Heart left ventricle (tissue), 16 donors: ENCODE measurements at regions not wholly inside any gene's neighbourhood (a gene's known extent, or its start where the extent isn't known, plus 50 kb on each side); places are given as distances from the start of the nearest gene placed in this dataset.

Experiments used
- ATAC-seq, 4 donors: fragments of 200-7000 bp; cut with Tn5 transposase; one replicate each; pipeline ENCODE4 v1.9.1; 2020 to 2022; ENCODE audit warnings: moderate library complexity in 4 of 4, mild to moderate bottlenecking in 3 of 4, moderate number of reproducible peaks in 1 of 4
- DNase-seq, 5 donors: peaks; one replicate each; pipeline ENCODE4 v3.0.0-alpha.2; 2020
- H3K27ac ChIP-seq, 12 donors: fragments of 200-600 bp; sonication (generic) in 4 of 12; one replicate each; pipeline versions ENCODE4 v1.5.0 to v1.8.0; 2016 to 2022; ENCODE audit warnings: mild to moderate bottlenecking in 2 of 12
- H3K27me3 ChIP-seq, 9 donors: fragments of 200-600 bp; sonication (generic) in 2 of 9; one replicate each; pipeline versions ENCODE4 v1.5.1 to v1.8.0; 2016 to 2022; ENCODE audit warnings: mild to moderate bottlenecking in 3 of 9
- H3K36me3 ChIP-seq, 9 donors: fragments of 200-600 bp; sonication (generic) in 2 of 9; one replicate each; pipeline versions ENCODE4 v1.5.0 to v1.8.0; 2018 to 2022; ENCODE audit warnings: mild to moderate bottlenecking in 2 of 9
- H3K4me1 ChIP-seq, 12 donors: fragments of 200-600 bp; sonication (generic) in 4 of 12; one replicate each; pipeline versions ENCODE4 v1.5.0 to v1.8.0; 2016 to 2022; ENCODE audit warnings: mild to moderate bottlenecking in 3 of 12
- H3K4me3 ChIP-seq, 12 donors: fragments of 200-600 bp; sonication (generic) in 4 of 12; one replicate each; pipeline versions ENCODE4 v1.5.0 to v1.8.0; 2017 to 2022; ENCODE audit warnings: mild to moderate bottlenecking in 9 of 12, moderate library complexity in 4 of 12
- H3K9me3 ChIP-seq, 12 donors: fragments of 200-600 bp; sonication (generic) in 4 of 12; one replicate each; pipeline versions ENCODE4 v1.5.0 to v1.8.0; 2016 to 2022; ENCODE audit warnings: mild to moderate bottlenecking in 1 of 12
- POLR2A ChIP-seq, 2 donors: fragments of 450-650 bp; IDR thresholded peaks; one replicate each; pipeline ENCODE4 v1.6.1; 2017; ENCODE audit warnings: antibody characterized with exemption in 2 of 2, mild to moderate bottlenecking in 2 of 2, moderate library complexity in 2 of 2
- WGBS, 4 donors: extraction: QIAGEN DNeasy Blood & Tissue Kit in 2 of 4; methylation state at CpG; one replicate each; pipeline versions ENCODE4 v1.1.5 to v1.1.7; 2013 to 2018; 5-methylcytosine and 5-hydroxymethylcytosine counted together
- intact Hi-C, 10 donors: fragments of 100-400 bp; cut with DNase I; formaldehyde crosslinking; loops; one replicate each; pipeline versions ENCODE4 v1.11.1 to v1.14.2; 2022
- TF ChIP-seq, protein P1 (sequence below), 12 donors: fragments of 200-600 bp; sonication (generic) in 4 of 12; IDR thresholded peaks; one replicate each; pipeline versions ENCODE4 v1.5.0 to v1.8.0; 2018 to 2022; ENCODE audit warnings: antibody characterized with exemption in 12 of 12, mild to moderate bottlenecking in 5 of 12
- donor health status: ischemic (EF 13 %, LVEDD 7.1; RV severe dilation, severe dysfunction).
- donor health status: healthy with polysubstance abuse.
- donor health status: DM: no; HTN: yes; CAD: no.
- donor health status: DM: no; HTN: no; CAD: no.
- donor health status: ischemic (EF 25% LVEDD 6.9; RV normal size, moderate dysfunction).
- donor health status: ischemic (EF 25% LVEDD 5.7; RV mildly dilated, moderate dysfunction).
- donor health status: healthy.
- donor health status: DM: yes; HTN: yes; CAD: no.
- donor health status: ischemic (EF 35%, LVEDD 5.7; RV mildly dilated, moderate dysfunction).
- donor health status: nonischemic (EF 11% LVEDD 7.7; RV severe dilation, severe dysfunction).
- donor health status: DM: yes; HTN: yes; CAD: no.
- donor health status: PGD.
- donor health status: ischemic (EF 29% LVEDD 5.4; RV normal size, mild dysfunction).
- donor health status: nonischemic (EF 23%, LVEDD 6.1; RV moderate dilation, normal function).

DNA sequence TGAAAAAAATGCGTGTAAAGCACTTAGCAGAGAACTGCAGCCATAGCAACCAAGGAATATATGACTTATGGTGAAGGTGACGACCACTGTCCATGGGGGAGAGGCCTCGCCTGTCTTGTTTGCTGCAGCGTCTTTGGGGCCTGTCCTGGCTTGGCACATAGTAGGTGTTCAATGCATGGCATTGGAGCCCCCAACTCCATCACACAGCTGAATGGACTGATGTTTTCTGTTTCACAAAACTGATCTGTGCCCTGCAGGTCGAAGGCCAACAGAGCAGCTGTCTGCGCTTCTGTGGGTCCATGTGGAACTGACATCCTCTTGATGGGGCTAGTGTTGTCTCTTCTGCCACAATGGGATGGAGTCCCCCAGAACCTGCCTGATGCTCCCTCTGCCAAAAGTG, 296.0 kb downstream of the PTPRU start:
- Histone ChIP-seq H3K36me3 (no peaks in the 10 kb centered on the region), H3K9me3 (peaks cover 0 to 30% (median 13%) of the 10 kb centered on the region in 12 donors), H3K4me3 (no peak overlapping the region), H3K4me1 (no peaks in the 10 kb centered on the region), H3K27me3 (peaks cover 0 to 15% (median 4%) of the 10 kb centered on the region in 9 donors), H3K27ac (no peak overlapping the region)
- intact Hi-C loops: no loop called here
- ATAC-seq (no peak), DNase-seq (peak in 1 of 5 donors; percentile 15)
- TF ChIP-seq, protein P1, sequence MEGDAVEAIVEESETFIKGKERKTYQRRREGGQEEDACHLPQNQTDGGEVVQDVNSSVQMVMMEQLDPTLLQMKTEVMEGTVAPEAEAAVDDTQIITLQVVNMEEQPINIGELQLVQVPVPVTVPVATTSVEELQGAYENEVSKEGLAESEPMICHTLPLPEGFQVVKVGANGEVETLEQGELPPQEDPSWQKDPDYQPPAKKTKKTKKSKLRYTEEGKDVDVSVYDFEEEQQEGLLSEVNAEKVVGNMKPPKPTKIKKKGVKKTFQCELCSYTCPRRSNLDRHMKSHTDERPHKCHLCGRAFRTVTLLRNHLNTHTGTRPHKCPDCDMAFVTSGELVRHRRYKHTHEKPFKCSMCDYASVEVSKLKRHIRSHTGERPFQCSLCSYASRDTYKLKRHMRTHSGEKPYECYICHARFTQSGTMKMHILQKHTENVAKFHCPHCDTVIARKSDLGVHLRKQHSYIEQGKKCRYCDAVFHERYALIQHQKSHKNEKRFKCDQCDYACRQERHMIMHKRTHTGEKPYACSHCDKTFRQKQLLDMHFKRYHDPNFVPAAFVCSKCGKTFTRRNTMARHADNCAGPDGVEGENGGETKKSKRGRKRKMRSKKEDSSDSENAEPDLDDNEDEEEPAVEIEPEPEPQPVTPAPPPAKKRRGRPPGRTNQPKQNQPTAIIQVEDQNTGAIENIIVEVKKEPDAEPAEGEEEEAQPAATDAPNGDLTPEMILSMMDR (IDR thresholded peaks at IDR 0.05): no peak
- TF ChIP-seq POLR2A (IDR thresholded peaks at IDR 0.05): no peak
- 52 to 81% (median 73%) methylated on average over 6 of the region's 6 CpGs for WGBS, 4 donors

DNA sequence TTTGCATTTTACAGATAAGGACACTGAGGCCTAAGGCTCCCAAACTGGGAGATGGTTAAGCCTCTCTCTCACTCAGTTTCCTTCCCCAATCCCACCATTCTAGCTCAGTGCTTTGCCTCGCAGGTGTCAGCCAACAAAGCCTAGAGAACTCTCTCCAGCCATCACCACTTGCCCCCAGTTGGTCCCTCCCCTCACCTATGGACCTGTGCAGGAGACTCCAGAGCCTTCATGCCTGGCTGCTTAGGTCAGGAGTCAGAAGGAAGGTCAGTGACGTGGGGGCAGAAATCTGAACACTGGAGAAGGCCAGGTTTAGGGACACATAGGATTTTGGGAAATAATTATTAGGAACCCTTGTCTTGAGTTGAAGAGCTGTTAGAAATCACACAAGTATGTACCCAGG, 295.3 kb downstream of the PTPRU start:
- intact Hi-C loops: no loop called here
- peaks cover 0 to 30% (median 13%) of the 10 kb centered on the region in 12 donors for H3K9me3 ChIP-seq
- no peak for DNase-seq
- TF ChIP-seq POLR2A (IDR thresholded peaks at IDR 0.05): no peak
- TF ChIP-seq, protein P1 (IDR thresholded peaks at IDR 0.05): no peak
- 66 to 75% (median 71%) methylated on average over 2 of the region's 2 CpGs for WGBS, 4 donors
- no peak overlapping the region for H3K4me3 ChIP-seq
- peaks cover 0 to 18% (median 4%) of the 10 kb centered on the region in 9 donors for H3K27me3 ChIP-seq
- no peaks in the 10 kb centered on the region for H3K36me3 ChIP-seq
- H3K4me1 ChIP-seq: no peaks in the 10 kb centered on the region
- ATAC-seq: no peak
- H3K27ac ChIP-seq: no peak overlapping the region

DNA sequence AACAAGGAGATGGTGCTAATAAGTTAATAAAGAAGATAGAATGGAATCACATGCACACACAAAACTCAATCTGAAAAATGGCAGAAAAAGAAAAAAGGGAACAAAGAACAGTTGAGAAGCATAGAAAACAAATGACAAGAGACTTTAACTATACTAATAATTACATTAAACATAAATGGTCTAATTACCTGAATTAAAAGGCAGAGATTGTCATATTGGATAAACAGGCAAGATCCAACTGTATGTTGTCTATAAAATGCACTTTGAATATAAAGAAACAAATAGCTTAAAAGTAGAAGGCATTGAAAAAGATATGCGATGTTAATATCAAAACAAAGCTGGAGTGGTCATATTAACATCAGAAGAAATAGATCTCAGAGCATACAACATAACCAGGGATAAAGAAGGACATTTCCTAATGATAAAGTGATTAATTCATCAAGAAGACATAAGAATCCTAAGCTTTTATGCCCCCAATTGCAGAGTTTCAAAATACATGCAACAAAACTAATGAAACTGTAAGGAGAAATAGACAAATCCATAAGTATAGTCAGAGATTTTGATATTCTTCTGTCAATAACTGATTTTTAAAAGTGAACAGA, 293.5 kb downstream of the PTPRU start:
- H3K27me3 ChIP-seq: peaks cover 0 to 18% (median 4%) of the 10 kb centered on the region in 9 donors
- WGBS, 4 donors: 65 to 83% (median 81%) methylated on average over 1 of the region's 1 CpG
- intact Hi-C loops: no loop called here
- no peak overlapping the region for H3K4me3 ChIP-seq
- no peak for ATAC-seq
- no peak for DNase-seq
- no peaks in the 10 kb centered on the region for H3K4me1 ChIP-seq
- no peak overlapping the region for H3K27ac ChIP-seq
- H3K9me3 ChIP-seq: peaks cover 0 to 30% (median 13%) of the 10 kb centered on the region in 12 donors
- TF ChIP-seq, protein P1 (IDR thresholded peaks at IDR 0.05): no peak
- no peak for TF ChIP-seq POLR2A (IDR thresholded peaks at IDR 0.05)
- H3K36me3 ChIP-seq: no peaks in the 10 kb centered on the region

DNA sequence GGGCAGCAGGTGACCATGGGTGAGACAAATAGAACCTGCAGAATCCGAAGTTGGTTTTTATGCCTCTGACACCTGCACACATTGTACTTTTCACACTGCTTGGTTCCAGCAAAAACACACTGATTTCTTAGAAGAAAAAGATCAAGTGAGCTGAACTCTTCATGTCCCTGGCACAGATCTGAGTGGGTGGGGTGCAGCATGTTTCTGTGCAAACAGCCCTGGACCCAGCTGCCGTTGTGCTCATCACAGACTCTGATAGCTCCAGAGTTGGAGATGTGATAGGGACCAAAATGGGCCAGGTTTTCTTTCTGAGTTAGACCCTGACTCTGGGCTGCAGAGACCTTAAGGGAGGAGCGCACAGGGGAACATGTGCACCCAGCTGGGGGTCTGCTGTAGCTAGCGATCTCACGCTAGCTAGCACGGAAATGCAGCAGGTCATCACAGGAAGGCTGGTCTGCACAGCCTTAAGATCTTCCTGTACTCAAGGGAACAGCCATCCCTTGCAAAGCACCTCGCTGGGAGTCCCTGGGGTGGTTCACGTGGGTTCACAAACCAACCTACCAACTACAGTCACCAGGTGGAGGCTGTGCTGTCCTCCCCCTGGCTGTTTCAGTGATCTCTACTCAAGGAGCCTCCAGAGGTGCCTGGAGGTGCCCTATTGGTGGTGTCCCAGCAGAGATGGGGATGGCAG, 291.1 kb downstream of the PTPRU start:
- TF ChIP-seq, protein P1 (IDR thresholded peaks at IDR 0.05): no peak
- no peak for TF ChIP-seq POLR2A (IDR thresholded peaks at IDR 0.05)
- WGBS, 4 donors: 62 to 73% (median 64%) methylated on average over 7 to 8 of the region's 8 CpGs
- Histone ChIP-seq H3K4me3 (no peak overlapping the region), H3K27ac (no peak overlapping the region), H3K4me1 (no peaks in the 10 kb centered on the region), H3K9me3 (peaks cover 0 to 25% (median 13%) of the 10 kb centered on the region in 12 donors), H3K36me3 (no peaks in the 10 kb centered on the region), H3K27me3 (peaks cover 0 to 30% (median 4%) of the 10 kb centered on the region in 9 donors)
- ATAC-seq (no peak), DNase-seq (no peak)
- intact Hi-C loops: no loop called here
